NCI-H2227 (cell line): ENCODE measurements at regions not wholly inside any gene's neighbourhood (a gene's known extent, or its start where the extent isn't known, plus 50 kb on each side); places are given as distances from the start of the nearest gene placed in this dataset.

Experiments used
- DNase-seq: peaks from one replicate; lab custom pipeline; 2025; ENCODE audit not compliant: unreplicated experiment; lab: John Stamatoyannopoulos, UW

- DNase-seq = peak; percentile 45
Observed at GRCh38 chr3:157810924-157811718, 295.1 kb downstream of the SHOX2 start.

- DNase-seq = no peak
Observed at GRCh38 chr3:157807280-157807679, 298.9 kb downstream of the SHOX2 start.

DNA sequence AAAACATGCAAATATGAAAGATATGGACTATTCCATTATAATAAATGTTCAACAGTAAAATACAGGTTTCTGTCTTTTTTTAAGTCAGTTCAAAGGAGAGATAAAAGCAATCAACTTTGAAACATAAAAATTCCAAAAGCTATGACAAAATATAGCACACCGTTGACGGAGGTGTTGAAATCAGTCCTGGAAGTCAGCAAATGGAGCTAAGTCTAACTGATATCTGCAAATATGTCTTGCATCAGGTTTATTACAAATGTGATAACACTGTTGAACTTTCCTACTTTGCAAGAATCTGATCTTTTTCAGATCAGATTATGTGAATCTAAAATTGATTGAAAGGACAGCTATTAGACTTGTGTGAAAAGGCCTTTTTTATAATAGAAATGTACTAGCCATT is 300.7 kb downstream of the SHOX2 start:
- DNase-seq = no peak

GRCh38 chr3:157794771-157795170 is 291.6 kb upstream of the VEPH1 start:
- no peak for DNase-seq

DNA sequence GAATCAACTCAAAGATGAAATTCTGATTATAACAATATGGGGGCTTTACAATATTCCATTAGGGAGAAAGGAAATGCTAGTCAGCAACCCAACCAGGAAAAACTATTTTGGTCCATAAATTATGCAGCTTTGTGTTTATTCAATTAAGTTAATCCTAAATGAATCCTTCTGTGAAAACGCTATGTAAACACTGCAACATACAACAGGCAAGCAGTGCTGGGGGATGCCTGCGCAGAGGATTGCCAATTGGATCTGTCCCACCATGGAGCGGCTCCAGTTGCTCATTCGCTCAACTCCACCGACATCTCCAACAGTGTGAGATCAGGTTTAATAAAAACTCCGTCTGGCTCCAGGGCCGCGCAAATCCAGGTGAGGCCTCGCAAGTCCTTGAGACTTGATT is 290.5 kb upstream of the VEPH1 start:
- DNase-seq = no peak

DNA sequence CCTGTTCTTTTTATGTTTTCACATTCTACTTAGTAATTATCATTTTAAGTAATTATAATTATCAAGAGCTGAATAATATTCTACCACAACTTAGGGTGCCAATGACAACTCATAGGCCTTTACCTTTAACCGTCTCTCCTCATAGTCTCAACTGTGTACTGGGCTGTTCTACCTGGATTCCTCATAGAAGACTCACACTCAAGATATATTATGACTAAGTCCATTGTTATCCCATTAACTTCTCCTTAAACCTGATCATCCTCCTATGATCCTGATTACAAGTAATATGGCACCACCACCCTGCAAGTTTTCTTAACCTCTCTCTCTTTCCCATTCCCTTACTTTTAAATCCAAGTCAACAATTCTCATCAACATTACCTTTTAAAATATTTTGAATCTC is 285.9 kb upstream of the VEPH1 start:
- no peak for DNase-seq

GRCh38 chr3:157786618-157787017 is 283.4 kb upstream of the VEPH1 start:
- no peak for DNase-seq

GRCh38 chr3:157786211-157786610 is 283.0 kb upstream of the VEPH1 start:
- no peak for DNase-seq

DNA sequence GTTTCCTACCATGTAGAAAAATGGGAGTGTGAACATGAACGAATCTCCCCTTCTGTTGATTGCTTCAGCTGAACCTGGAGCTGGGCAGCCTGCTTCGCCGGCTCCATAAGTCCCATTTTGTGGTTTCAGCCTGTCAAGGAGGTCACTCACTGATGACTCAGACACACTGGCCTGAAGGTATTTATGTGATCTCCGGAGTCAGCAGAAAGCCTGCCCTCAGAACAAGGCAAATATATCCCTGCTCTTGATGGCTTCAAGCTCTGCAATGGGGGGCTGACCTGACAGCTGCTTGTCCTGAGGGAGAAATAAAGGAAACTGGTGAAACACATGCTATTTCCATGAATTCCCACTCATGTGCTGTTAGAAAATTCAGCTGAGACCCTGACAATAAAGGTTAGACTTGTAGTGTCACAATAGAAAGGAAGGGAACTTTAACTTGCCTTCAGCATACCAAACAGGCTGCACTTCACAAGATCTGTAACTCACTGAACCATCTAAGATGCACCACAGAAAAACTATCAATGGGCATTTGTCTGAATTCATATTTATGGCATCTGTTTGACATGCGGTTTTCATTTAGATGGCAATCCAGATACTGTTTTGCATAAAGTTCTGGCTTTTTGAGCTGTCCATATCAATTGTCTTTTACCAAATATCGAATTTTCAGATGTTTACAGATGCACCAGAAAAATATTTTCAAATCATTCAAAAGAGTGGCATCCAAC is 282.0 kb upstream of the VEPH1 start:
- DNase-seq = no peak

- DNase-seq = no peak
Observed at GRCh38 chr3:157782236-157782635, 279.0 kb upstream of the VEPH1 start.

DNA sequence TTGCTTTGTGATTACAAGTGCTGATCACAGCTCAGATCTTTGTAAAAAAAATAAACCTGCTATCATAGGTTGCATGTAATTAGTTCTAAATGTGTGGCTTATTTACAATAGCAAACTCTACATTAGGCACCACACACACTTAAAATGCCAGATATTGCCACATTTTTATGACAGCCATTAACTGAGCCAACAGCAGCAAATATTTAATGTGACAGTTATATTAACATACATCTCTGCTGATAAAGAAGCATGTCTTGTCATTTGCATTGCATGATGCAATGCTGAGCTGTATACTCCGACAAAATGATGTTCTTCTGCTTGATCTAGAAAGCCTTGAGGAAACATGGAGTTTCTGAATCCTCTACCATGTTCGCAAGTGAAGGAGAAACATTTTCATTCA is 273.6 kb upstream of the VEPH1 start:
- DNase-seq = no peak

DNA sequence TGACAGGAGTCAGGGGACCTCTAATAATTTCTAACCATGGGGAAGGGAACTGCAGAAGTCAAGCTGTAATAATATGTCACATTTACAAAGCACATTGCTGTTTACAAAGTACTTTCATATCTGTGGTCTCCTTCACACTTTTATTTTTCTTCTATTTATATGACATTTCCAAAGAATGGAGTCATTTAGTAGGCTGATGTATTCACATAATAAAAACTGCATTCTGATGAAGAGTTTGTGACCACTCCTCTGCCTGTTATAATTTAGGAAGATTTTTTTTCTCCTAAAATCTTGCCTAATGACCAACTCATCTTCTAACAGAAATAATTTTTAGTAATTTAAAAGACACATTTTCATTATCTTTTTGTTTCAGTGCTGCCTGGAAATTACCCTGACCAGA is 272.2 kb upstream of the VEPH1 start:
- no peak for DNase-seq

DNA sequence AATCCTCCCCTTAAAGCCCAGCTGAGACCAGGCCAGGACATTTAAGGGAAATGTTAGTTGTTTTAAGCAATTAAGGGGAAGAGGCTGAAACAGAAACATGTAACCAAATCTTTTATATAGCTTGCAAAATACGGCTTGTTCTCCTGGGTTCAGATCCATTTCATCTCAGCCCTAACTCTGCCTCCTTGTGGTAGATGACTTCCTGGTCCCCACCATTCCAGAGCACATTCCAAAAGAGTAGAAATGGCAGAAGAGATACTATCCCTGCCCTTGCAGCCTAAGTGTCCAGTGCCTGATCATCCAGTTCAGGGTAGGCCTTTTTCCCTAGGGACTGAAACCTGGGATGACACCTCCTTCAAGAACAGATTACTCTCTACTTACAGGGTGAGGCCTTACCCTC is 266.2 kb upstream of the VEPH1 start:
- no peak for DNase-seq

GRCh38 chr3:157767607-157768006 is 264.4 kb upstream of the VEPH1 start:
- no peak for DNase-seq

DNA sequence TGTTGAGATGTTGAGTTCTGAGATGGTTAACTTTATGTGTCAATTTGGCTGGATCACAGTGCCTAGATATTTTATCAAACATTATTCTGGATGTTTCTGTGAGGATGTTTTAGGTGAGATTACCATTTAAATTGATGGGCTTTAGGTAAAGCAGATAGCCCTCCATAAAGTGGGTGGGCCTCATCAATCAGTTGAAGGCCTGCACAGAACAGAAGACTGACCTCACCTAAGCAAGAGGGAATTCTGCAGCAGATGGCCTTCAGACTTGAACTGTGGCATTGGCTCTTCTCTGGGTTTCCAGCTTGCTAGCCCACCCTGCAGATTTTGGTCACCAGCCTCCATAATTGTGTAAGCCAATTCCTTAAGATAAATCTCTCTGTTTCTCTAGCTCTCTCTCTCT is 260.4 kb upstream of the VEPH1 start:
- DNase-seq = no peak

GRCh38 chr3:157759311-157759710 is 256.1 kb upstream of the VEPH1 start:
- DNase-seq = no peak

DNA sequence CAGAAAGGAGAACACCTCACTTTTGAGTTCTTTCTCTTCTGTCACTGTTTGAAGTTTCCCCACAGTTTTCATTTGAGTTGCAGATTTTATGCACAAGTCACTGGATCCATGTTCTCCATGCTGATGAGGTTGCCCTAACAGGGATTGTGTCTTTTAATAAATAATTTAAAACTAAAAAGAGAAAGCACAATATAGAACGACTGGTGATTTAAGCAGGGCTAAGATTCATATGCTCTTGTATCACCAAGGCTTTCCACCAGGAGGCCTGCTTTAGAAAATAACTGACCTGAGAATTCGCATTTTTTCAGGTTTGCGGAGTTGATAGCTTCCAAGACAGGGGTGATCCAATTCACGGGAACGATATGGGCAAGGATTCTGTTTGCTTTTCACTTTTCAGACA is 252.0 kb upstream of the VEPH1 start:
- DNase-seq = no peak

DNA sequence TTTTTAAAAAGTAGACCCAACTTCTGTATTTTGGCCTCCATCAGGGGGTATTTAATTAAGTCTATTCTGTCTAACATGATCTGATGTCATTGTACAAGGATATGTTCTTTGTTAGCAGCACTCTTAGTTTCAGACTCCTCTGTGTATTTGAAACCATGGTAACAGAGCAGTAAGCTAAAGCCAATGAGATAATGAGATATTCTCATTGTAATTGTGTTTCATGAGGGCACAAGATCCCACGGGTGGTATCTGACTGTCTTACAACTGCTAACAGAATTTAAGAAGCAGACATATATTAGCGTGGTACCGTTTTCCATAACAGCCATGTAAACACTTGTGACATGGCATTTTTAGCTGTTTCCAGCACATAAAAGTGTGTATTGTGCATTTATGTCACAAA is 251.2 kb upstream of the VEPH1 start:
- DNase-seq = peak; percentile 17

DNA sequence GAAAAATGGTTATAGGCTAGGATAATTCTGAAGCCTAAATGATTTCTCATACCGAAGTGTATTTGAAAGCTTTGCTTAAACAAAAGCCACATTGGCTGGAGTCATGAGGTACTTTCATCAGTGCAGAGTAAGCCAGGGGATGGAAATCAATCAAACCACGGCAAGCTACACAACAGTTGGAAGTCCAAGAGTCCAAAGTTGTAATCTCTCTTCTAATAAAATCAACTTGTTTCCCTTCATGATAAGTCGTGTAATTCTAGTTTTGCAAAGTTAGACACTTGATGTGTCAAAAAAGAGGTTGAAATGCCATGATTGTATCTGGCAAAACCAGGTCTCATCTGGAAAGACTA is 250.5 kb upstream of the VEPH1 start:
- DNase-seq = no peak

GRCh38 chr3:157752956-157753786 is 250.0 kb upstream of the VEPH1 start:
- no peak for DNase-seq

DNA sequence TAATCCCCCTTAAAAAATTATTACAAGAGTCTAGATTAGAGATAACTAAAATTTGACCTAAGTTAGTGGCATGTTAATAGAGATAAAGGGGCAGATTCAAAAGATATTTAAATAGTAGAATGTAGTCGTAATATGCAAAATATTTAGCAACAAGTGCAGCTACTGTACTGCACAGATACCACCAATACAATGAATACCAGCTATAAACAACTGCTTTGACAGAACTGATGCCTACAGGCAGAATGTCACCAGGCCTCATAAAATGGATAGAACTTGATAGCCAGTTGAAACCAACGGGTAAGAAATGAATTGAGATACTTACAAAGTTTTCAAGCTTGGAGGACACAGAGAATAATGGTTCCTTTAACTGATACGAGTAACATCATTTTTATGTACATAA is 249.3 kb upstream of the VEPH1 start:
- DNase-seq = no peak

GRCh38 chr3:157751386-157751785 is 248.2 kb upstream of the VEPH1 start:
- DNase-seq = no peak
